IMR-90 (cell line): ENCODE measurements at regions not wholly inside any gene's neighbourhood (a gene's known extent, or its start where the extent isn't known, plus 50 kb on each side); places are given as distances from the start of the nearest gene placed in this dataset.
"Not testable (repeated sequence)": the region's sequence is repeated elsewhere in the genome, so short reads cannot be mapped to it uniquely, and the experiment has no call there.

Experiments used
- ATAC-seq: fragments of 200-7000 bp; cut with Tn5 transposase; 2 replicates; pipeline ENCODE4 v1.9.1; 2020; ENCODE audit warnings: low read depth, mild to moderate bottlenecking, moderate library complexity
- BruUV-seq: library from RNA; stranded (reverse); fragments of 400-500 nt; replicated peaks from 2 replicates; lab custom pipeline; 2021; lab: Mats Ljungman, UMichigan
- CTCF ChIA-PET: fragments of 300-600 bp; formaldehyde crosslinking; extraction: SDS; loops from one replicate; lab custom pipeline; 2021; ENCODE audit warnings: antibody characterized with exemption; lab: Yijun Ruan, JAX
- POLR2A ChIA-PET: fragments of 300-600 bp; sonication (Branson Sonifier 250); formaldehyde crosslinking; loops from one replicate; lab custom pipeline; 2022; ENCODE audit warnings: antibody characterized with exemption; ENCODE audit not compliant: unreplicated experiment; lab: Charles Lee
- DNase-seq: peaks from one replicate; pipeline ENCODE4 v3.0.0; 2013
- H2AFZ ChIP-seq: replicated peaks from 2 replicates; pipeline ENCODE3; 2013; ENCODE audit warnings: low read length, mild to moderate bottlenecking; ENCODE audit not compliant: poor library complexity
- H2AK5ac ChIP-seq: 2 replicates; pipeline ENCODE4 v1.6.1; 2013; ENCODE audit warnings: low read depth, low read length, inconsistent platforms
- H2AK9ac ChIP-seq: replicated peaks from 2 replicates; pipeline ENCODE3; 2013; ENCODE audit warnings: mild to moderate bottlenecking, low read depth, low read length, moderate library complexity; ENCODE audit not compliant: poor library complexity
- H2BK120ac ChIP-seq: 2 replicates; pipeline ENCODE4 v1.6.1; 2013; ENCODE audit warnings: low read depth, low read length, inconsistent platforms
- H2BK15ac ChIP-seq: 3 replicates; pipeline ENCODE4 v1.6.1; 2013; ENCODE audit warnings: low read depth, low read length, inconsistent platforms
- H2BK20ac ChIP-seq: 2 replicates; pipeline ENCODE4 v1.6.1; 2013; ENCODE audit warnings: low read depth, mild to moderate bottlenecking, inconsistent platforms, low read length, moderate library complexity
- H2BK5ac ChIP-seq: 2 replicates; pipeline ENCODE4 v1.6.1; 2013; ENCODE audit warnings: mild to moderate bottlenecking, low read depth, low read length, inconsistent platforms; ENCODE audit not compliant: poor library complexity, severe bottlenecking
- H3K14ac ChIP-seq: replicated peaks from 2 replicates; pipeline ENCODE4 v1.6.1; 2013; ENCODE audit warnings: low read depth, low read length, inconsistent platforms
- H3K18ac ChIP-seq: 2 replicates; pipeline ENCODE4 v1.6.1; 2013; ENCODE audit warnings: low read depth, low read length, control low read depth
- H3K23ac ChIP-seq: 2 replicates; pipeline ENCODE4 v1.6.1; 2013; ENCODE audit warnings: low read depth, low read length, inconsistent platforms
- H3K27ac ChIP-seq: 2 replicates; pipeline ENCODE4 v1.5.1; 2013; ENCODE audit warnings: mild to moderate bottlenecking, control low read depth, low read length; ENCODE audit not compliant: insufficient read depth
- H3K27me3 ChIP-seq: 2 replicates; pipeline ENCODE4 v1.6.1; 2013; ENCODE audit warnings: low read length; ENCODE audit not compliant: control insufficient read depth, insufficient read depth
- H3K36me3 ChIP-seq: 2 replicates; pipeline ENCODE4 v1.6.1; 2013; ENCODE audit warnings: low read length, mixed read lengths; ENCODE audit not compliant: control insufficient read depth, insufficient read depth
- H3K4ac ChIP-seq: 2 replicates; pipeline ENCODE4 v1.6.1; 2013; ENCODE audit warnings: low read depth, low read length, inconsistent platforms
- H3K4me1 ChIP-seq: 2 replicates; pipeline ENCODE4 v1.6.1; 2013; ENCODE audit warnings: low read length, mixed read lengths; ENCODE audit not compliant: control insufficient read depth, insufficient read depth
- H3K4me2 ChIP-seq: 2 replicates; pipeline ENCODE4 v1.6.1; 2013; ENCODE audit warnings: low read depth, mild to moderate bottlenecking, control low read depth, low read length, moderate library complexity
- H3K4me3 ChIP-seq: 2 replicates; pipeline ENCODE4 v1.5.1; 2013; ENCODE audit warnings: low read depth, mild to moderate bottlenecking, control low read depth, low read length, moderate library complexity; ENCODE audit not compliant: insufficient read depth
- H3K56ac ChIP-seq: 2 replicates; pipeline ENCODE4 v1.6.1; 2013; ENCODE audit warnings: low read length, inconsistent platforms; ENCODE audit not compliant: insufficient read depth; ENCODE audit errors: extremely low read depth
- H3K79me1 ChIP-seq, 2 experiments: 2 replicates each; pipeline ENCODE4 v1.6.1; 2013; ENCODE audit warnings: low read length in 2 of 2, inconsistent platforms in 1 of 2, low read depth in 1 of 2
- H3K9ac ChIP-seq: 2 replicates; pipeline ENCODE4 v1.6.1; 2013; ENCODE audit warnings: low read depth, low read length, control low read depth
- H3K9me1 ChIP-seq: 2 replicates; pipeline ENCODE4 v1.6.1; 2013; ENCODE audit warnings: low read length, inconsistent platforms; ENCODE audit not compliant: insufficient read depth
- H3K9me3 ChIP-seq: 2 replicates; pipeline ENCODE4 v1.6.1; 2013; ENCODE audit warnings: low read length; ENCODE audit not compliant: control insufficient read depth, insufficient read depth
- H4K20me1 ChIP-seq: 2 replicates; pipeline ENCODE4 v1.6.1; 2013; ENCODE audit warnings: low read length, inconsistent platforms; ENCODE audit not compliant: insufficient read depth
- H4K5ac ChIP-seq: 2 replicates; pipeline ENCODE4 v1.6.1; 2013; ENCODE audit warnings: mild to moderate bottlenecking, low read depth, low read length, control low read depth
- H4K8ac ChIP-seq, 2 experiments: 2 replicates each; pipeline ENCODE4 v1.6.1; 2013; ENCODE audit warnings: low read depth in 2 of 2, low read length in 2 of 2, control low read depth in 1 of 2, inconsistent platforms in 1 of 2
- H4K91ac ChIP-seq: 2 replicates; pipeline ENCODE4 v1.6.1; 2013; ENCODE audit warnings: low read depth, low read length, inconsistent platforms; ENCODE audit not compliant: insufficient read depth
- WGBS, 2 experiments: methylation state at CpG; one replicate each; pipeline versions ENCODE4 v1.1.5 to v1.1.7; 2013; ENCODE audit warnings: missing lambda C conversion rate in 2 of 2; ENCODE audit not compliant: insufficient read length in 1 of 2; ENCODE audit errors: extremely low coverage in 2 of 2; 5-methylcytosine and 5-hydroxymethylcytosine counted together
- dilution Hi-C: fragments of 300-500 bp; cut with HindIII; formaldehyde crosslinking; loops from one replicate; pipeline ENCODE4 v1.14.3; 2018; ENCODE audit warnings: low sequenced_read_pairs; ENCODE audit not compliant: unreplicated experiment
- in situ Hi-C: fragments of 300-500 bp; cut with MboI; formaldehyde crosslinking; loops from 3 replicates; pipeline ENCODE4 v1.14.3; 2019; ENCODE audit warnings: low sequenced_read_pairs, inconsistent platforms, mixed read lengths
- intact Hi-C: fragments of 100-400 bp; cut with micrococcal nuclease; formaldehyde crosslinking; loops from 2 replicates; pipeline ENCODE4 v1.10.0; 2022

DNA sequence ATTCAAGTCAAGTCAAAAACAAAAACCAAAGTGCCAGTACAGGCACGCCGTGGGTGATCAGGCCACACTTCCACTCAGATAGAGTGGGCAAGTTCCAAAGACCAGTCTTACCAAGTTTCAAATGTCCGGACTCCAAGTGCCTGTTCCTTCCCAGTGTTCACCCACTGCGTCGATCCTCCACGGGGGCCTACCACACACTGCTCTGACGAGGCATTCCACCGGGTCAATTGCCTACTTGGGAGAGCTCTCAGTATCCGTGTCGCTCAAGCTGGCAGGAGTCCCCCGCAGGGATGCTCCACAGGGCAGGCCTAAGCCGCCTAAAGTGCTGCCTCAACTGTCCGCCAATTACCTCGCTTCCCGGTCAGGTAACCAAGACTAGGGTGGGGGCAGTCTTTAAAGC, 132.3 kb upstream of the CCZ1B start:
- in situ Hi-C loops, H4K8ac ChIP-seq, H2BK120ac ChIP-seq, H3K79me1 ChIP-seq, H4K20me1 ChIP-seq, H3K9me3 ChIP-seq, H2BK15ac ChIP-seq, DNase-seq, POLR2A ChIA-PET, H4K5ac ChIP-seq, H2BK5ac ChIP-seq, CTCF ChIA-PET, H3K4me1 ChIP-seq, H2AFZ ChIP-seq, H3K14ac ChIP-seq, H3K9ac ChIP-seq, H4K91ac ChIP-seq, H3K4me3 ChIP-seq, H2BK20ac ChIP-seq, H3K27ac ChIP-seq, H3K36me3 ChIP-seq, H3K18ac ChIP-seq, BruUV-seq, H3K4ac ChIP-seq, H3K9me1 ChIP-seq, H2AK5ac ChIP-seq, H3K27me3 ChIP-seq, H2AK9ac ChIP-seq, H3K56ac ChIP-seq, ATAC-seq, H3K4me2 ChIP-seq, H3K23ac ChIP-seq, dilution Hi-C loops: not testable (repeated sequence)
- 77% methylated on average over 8 of the region's 15 CpGs; no CpG with 5 or more reads in 1 of the 2 experiments for WGBS, 2 experiments
- intact Hi-C loops = loop anchor here (10.0 kb wide), 1 partner anchor 456 kb away; no protein-coding TSS in a partner anchor

GRCh38 chr7:6959942-6960341, 133.9 kb upstream of the CCZ1B start:
- in situ Hi-C loops, CTCF ChIA-PET, H3K9ac ChIP-seq, H3K9me1 ChIP-seq, H3K9me3 ChIP-seq, H4K5ac ChIP-seq, H3K4me1 ChIP-seq, H2BK15ac ChIP-seq, H3K27ac ChIP-seq, H2BK20ac ChIP-seq, POLR2A ChIA-PET, H3K4me2 ChIP-seq, ATAC-seq, BruUV-seq, H3K36me3 ChIP-seq, DNase-seq, H3K27me3 ChIP-seq, H3K4me3 ChIP-seq, H2AFZ ChIP-seq, dilution Hi-C loops, H2AK9ac ChIP-seq, H3K4ac ChIP-seq, H4K8ac ChIP-seq, H3K56ac ChIP-seq, H4K91ac ChIP-seq, H3K79me1 ChIP-seq, H3K14ac ChIP-seq, H2AK5ac ChIP-seq, H4K20me1 ChIP-seq, H3K23ac ChIP-seq, H2BK5ac ChIP-seq, H3K18ac ChIP-seq, H2BK120ac ChIP-seq: not testable (repeated sequence)
- WGBS, 2 experiments = 90% methylated on average over 3 of the region's 4 CpGs; no CpG with 5 or more reads in 1 of the 2 experiments
- intact Hi-C loops = loop anchor here (10.0 kb wide), 1 partner anchor 455 kb away; no protein-coding TSS in a partner anchor
